Right lobe of liver (tissue), 4 donors: ENCODE measurements at regions not wholly inside any gene's neighbourhood (a gene's known extent, or its start where the extent isn't known, plus 50 kb on each side); places are given as distances from the start of the nearest gene placed in this dataset.

Source experiments
- POLR2A ChIP-seq: fragments of 450-650 bp; IDR thresholded peaks from one replicate; pipeline ENCODE4 v1.6.1; 2017; ENCODE audit warnings: antibody characterized with exemption, mild to moderate bottlenecking
- TF ChIP-seq, protein P1 (sequence below), 4 donors: fragments of 200-600 bp in 3 of 4; fragments of 450-650 bp in 1 of 4; IDR thresholded peaks; one replicate each; pipeline versions ENCODE4 v1.5.1 to v1.8.0; 2016 to 2022; ENCODE audit warnings: antibody characterized with exemption in 4 of 4, mild to moderate bottlenecking in 2 of 4
- donor health status: DM: no; HTN: no; CAD: no.
- donor health status: DM: no; HTN: no; CAD: no.
- donor health status: DM: no; HTN: yes; CAD: no.

- TF ChIP-seq, protein P1, sequence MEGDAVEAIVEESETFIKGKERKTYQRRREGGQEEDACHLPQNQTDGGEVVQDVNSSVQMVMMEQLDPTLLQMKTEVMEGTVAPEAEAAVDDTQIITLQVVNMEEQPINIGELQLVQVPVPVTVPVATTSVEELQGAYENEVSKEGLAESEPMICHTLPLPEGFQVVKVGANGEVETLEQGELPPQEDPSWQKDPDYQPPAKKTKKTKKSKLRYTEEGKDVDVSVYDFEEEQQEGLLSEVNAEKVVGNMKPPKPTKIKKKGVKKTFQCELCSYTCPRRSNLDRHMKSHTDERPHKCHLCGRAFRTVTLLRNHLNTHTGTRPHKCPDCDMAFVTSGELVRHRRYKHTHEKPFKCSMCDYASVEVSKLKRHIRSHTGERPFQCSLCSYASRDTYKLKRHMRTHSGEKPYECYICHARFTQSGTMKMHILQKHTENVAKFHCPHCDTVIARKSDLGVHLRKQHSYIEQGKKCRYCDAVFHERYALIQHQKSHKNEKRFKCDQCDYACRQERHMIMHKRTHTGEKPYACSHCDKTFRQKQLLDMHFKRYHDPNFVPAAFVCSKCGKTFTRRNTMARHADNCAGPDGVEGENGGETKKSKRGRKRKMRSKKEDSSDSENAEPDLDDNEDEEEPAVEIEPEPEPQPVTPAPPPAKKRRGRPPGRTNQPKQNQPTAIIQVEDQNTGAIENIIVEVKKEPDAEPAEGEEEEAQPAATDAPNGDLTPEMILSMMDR (IDR thresholded peaks at IDR 0.05): no peak
- no peak for TF ChIP-seq POLR2A
These were observed 218.7 kb downstream of the FOXD4L6 start for GRCh38 chr9:40909821-40910220.
